NCI-H774 (cell line): ENCODE measurements at regions not wholly inside any gene's neighbourhood (a gene's known extent, or its start where the extent isn't known, plus 50 kb on each side); places are given as distances from the start of the nearest gene placed in this dataset.

Experiments
- DNase-seq: peaks from one replicate; lab custom pipeline; 2025; lab: John Stamatoyannopoulos, UW

DNA sequence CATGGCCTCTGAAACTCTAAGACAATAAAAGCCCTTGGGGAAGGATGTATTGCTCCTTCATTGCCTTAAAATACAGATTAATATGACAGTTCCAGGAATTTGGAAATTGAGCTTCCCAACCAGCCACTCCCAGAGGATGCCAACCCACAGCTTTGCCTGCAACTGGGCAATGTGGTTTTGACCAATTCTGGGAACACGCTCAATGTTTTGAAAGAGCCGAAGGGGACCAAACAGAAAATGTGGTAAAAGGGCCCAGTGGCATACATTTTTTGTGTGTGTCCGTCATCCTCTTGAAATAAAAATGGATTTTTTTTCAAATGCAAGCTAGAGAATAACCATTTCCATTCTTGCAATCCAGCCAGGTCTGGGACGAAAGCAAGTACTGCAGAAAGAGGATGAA lies 88.3 kb upstream of the PLEKHG7 start:
- no peak for DNase-seq

DNA sequence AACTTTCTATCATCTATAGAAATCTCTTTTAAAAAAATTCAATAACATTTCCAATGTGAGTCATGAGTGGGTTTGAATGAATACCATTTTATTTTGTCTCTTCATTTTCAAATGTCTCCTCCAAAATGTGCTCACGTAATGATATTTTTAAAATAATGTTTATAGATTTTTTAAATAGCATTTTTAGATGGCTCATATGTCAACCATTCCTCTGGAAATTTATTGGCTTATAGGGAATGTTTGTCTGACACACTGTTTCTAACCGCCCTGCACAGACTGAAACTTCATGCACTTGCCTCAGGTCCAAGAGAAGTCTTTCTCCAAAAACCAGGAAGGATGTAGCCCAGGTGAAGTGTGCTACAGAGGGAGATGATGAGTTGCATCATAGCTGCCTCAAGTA lies 88.8 kb upstream of the PLEKHG7 start:
- no peak for DNase-seq

DNA sequence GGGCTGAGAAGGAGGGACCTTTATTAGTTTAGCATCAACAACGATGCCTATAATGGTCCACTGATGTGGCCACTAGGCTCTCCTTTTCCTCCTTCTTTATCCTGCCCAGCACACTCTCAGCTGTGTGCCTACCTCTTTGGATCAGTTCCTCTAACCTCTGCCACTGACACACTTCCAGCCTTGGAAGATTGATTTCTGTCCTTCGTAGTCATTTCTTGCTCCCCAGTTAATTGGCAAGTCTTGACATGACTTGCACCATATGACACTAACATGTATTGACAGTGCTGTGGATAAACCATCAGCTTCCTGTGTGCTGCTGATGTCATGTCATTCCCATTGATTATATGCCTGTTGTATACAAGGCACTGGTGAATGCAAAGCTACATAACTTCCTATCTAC lies 90.2 kb upstream of the PLEKHG7 start:
- DNase-seq, result no peak

DNA sequence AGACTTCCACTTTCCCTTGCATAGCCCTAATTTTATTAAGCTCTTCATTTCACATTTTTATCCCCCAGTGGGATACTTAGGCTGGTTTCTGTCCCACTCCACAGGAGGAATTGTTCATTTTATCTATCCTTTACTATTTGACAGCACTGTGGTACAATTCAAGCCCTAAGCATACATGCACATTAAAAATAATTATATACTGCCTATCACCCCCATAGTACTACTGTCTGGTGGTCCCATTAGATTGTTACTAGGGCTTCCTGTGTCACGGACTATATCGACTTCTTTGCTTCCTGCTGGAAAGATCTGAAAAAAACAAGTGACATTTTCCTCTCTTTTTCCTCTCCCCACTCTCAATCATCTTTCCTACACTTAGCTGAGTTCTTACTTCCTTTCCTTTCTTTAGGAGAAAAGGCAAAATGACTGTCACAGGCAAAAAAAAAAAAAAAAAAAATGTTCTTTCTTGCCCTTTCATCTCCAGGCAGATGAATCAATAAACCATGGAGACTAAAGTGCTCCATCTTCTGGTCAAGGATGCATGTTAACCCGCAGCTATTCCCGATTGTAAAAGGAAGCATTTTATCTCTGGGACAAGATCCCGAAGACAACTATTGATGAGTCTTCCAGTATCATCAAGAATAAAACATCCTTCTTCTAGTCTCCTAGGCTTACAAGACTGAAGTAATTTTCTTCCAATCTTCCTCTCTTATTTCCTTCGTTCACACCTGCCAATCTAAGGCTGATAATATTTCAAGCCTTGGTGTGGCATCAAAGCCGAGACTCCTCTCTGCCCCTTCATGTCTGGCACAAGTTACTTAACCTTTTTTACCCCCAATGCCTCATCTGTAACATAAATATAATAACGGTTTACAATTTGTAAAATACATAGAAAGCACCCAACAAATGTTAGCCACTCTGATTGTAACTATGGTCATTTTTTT lies 94.4 kb upstream of the PLEKHG7 start:
- DNase-seq, result peak; percentile 16

DNA sequence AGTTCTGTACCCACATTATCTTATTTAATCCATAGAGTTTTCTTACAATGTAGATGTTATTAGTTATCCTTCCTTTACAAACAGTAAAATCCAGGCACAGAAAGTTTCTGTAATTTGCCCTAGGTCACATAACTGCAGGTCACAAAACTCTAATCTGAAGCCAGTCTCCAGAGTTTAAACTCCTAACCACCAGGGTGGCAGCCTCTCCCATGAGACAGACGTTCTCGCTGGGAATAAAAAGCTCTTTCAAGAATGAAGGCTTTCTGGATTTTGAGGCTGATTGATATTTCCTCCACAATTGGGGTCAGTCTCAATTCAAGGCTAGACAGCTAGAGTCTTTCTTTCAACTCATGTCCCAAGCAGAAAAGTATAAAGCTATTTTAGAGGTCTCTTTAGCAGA lies 95.8 kb upstream of the PLEKHG7 start:
- DNase-seq, result no peak

DNA sequence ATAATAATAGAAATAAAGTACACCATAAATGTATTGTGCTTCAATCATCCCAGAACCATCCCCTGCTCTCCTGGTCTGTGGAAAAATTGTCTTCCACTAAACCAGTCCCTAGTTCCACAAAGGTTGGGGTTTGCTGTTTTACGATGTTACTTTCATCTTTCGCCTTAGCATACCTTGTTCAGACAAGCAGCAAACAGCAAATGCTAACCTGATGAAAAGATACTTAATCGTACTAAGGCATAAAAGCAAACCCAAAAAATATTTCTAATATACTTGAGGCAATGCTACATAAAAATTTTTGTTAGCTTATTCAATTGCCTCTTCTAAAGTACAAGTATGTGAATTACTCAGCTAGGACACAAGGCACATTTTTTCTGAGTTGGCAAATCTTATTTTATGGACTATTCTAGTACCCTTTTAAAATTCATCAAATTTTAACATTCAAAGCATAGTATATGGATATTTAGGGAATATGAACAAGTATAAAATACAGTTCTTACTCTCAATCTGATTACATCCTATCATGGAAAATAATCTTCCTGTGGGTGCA lies 97.1 kb upstream of the PLEKHG7 start:
- no peak for DNase-seq

DNA sequence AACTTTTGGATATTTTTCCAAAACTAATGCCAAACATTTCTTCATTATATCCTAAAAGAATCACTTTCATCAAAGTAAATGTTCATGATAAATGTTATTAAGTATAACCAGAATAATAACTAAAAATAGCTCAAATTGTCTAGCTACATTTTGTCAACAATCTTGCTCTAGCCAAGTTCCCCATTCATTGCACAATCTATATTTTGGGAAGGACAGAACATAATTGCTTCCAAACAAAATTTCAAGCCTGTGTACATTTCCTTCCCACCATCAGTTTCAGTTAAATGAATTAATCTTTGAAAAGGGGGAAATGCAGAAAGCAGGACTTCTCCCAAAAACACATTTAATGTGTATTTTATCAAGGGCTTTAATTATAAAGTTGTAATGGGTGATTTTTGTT lies 98.0 kb upstream of the PLEKHG7 start:
- no peak for DNase-seq

DNA sequence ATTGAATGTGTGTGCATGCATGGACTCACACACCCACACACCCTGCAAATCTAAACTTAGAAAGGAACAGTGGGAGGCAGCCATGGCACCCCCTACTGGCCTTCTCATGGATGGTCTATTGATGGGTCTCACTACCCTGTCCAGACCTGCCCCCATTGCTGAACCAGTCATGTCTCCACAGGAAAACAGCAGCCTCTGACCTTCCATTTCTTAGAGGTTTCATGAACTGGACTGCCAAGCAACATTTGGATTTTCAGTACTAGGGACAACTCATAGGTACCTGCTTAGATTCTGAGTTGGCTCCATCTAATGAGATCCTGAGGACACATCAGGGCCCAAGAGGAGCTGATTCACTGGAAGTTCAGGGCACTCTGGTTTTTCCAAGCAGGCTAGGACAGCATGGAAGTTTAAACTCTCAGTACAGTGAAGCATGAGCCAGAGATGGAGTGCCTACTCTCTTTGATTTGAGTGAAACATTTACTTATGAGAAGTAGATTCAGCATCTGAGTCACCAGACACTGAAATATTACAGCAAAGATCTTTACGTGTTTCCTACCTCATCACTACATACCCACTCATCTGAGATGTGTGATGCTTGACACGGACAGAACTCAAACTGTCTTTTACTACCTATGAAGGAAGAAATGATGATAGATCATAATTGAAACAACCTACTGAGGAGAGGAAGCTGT lies 98.9 kb upstream of the PLEKHG7 start:
- no peak for DNase-seq

DNA sequence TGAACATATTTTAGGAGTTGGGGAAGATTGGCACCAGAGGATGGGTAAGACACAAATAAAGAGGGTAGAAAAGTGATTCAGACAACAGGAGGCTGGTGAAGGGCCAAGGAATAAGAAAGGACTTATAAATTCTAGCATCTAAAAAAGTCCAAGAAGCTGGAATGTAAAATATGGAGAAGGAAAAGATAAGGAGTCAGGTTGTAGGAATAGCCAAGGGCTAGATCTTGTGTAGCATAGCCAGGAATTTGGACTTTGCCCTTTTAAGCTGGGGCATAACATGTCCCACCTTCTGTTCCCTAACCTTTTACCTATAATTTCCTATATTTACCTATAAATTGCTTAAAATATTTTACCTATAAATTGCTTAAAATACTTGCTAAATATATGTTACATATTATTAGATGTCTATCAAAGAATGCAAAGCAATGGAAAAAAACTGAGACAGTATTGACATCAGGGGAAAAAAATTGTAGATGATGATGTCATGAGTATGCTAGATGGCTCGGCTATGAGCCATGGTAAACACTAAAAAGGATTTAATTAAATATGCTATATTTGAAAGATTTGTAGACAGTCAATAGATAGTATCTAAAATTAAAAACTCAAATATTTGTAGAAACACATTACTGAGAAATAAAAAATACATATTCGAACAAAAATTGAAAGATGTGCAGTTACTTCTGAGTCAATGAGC lies 99.7 kb upstream of the PLEKHG7 start:
- DNase-seq, result no peak

DNA sequence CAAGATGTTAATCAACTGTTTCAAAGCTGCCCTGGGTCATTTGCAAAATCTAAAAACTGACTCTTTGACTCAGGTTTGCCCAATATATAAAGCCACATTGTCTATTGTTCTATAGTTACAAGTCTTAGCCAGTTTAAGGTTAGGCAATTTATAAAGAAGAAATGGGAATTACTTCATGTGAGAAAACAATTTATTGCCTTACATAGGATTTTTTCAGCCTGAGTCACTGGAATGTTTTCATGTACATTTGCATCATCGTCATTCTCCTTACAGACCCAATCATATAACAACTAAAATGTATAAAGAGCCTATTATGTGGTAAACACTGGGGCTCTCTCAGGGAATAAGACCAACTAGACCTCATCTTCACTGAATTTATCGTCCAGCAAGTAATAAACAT lies 100.3 kb upstream of the PLEKHG7 start:
- no peak for DNase-seq

DNA sequence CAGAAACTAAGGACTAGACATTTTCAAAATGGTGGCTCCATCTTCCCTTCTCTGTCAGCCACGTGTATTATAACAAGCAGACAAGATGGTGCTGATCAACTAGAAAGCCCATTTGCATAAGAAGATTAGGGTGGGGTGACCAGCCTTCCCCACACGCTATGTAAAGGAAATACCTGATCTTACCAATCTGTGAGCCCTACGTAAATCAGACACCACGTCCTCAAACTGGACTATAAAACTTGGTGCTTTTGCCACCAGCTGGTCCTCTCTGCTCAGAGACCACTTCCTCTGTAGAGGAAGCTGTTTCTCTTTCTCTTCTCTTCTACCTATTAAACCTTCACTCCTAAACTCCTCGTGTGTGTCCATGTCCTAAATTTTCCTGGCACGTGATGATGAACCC lies 101.1 kb upstream of the PLEKHG7 start:
- DNase-seq, result no peak

DNA sequence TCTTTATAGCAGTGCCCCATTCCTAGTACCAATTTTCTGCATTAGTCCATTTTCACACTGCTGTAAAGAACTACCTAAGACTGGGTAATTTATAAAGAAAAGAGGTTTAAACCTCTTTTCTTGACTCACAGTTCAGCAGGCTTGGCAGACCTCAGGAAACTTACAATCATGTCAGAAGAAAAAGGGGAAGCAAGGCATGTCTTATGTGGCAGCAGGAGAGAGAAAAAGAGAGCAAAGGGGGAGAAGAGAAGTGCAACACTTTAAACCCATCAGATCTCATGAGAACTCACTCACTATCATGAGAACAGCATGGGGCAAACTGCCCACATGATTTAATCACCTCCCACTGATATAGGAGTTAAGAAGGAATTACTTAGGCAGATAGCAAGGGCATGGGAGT lies 101.6 kb upstream of the PLEKHG7 start:
- no peak for DNase-seq

DNA sequence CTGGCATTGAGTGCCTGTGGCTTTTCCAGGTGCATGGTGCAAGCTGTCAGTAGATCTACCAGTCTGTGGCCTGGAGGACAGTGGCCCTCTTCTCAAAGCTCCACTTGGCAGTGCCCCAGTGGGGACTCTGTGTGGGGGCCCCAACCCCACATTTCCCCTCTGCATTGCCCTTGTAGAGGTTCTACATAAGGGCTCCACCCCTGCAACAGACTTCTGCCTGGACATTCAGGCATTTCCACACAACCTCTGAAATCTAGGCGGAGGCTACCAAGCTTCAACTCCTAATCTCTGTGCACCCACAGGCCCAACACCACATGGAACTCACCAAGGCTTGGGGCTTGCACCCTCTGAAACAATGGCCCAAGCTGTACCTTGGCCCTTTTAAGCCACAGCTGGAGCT lies 102.7 kb upstream of the PLEKHG7 start:
- DNase-seq, result no peak

DNA sequence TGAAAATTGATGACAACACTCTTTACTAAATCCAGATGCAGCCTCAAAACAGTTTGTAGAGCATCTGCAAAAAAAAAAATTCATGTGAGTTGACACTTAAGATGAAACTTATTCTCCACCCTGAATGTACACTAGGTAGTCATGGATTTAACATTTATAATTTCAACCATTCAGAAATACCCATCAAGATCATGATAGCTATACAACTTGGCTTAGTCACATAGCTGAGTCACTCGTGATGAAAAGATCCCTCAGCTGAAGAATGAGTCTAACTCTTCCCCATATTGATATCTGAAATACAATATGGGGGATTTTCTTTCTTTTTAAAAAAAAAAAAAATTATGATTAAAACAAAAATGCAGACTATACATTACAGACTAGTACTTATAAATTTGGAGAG lies 104.8 kb upstream of the PLEKHG7 start:
- DNase-seq, result no peak

DNA sequence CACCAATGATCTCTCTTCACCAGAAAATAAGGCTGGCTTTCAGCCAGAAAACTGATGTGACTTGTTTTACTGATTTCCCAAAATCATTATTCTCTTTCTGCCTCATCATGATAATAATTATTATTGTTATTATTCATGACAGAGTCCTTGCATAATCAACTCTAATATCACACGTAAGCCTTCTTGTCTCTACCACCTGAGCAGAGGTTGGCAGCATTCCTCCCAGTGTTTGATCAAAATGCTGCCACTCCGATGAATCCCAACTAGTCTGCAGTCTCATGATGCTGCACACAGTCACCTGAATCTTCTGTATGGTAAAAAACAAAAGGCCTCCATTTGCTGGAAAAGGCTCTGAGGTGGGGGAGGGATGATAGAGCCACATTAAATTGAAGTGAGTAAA lies 105.7 kb upstream of the PLEKHG7 start:
- no peak for DNase-seq

DNA sequence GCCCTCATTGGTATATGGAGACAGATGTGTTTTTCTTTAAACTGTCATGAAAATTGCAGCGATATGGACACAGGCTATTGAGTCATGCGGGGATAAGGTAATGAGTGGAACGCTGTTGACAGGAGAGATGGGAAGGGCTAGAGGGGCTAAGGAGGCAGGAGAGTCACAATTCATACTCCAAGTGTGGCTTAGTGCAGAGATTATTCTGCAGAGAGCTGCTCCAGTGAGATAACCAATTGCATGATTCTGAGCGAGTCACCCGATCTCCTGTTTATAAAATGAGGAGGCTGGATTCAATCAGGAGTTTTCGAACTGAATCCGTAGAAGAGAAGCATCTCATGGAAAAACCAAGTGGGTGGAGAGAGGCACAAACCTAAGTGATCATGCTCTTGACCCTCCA lies 106.4 kb upstream of the PLEKHG7 start:
- DNase-seq, result no peak

DNA sequence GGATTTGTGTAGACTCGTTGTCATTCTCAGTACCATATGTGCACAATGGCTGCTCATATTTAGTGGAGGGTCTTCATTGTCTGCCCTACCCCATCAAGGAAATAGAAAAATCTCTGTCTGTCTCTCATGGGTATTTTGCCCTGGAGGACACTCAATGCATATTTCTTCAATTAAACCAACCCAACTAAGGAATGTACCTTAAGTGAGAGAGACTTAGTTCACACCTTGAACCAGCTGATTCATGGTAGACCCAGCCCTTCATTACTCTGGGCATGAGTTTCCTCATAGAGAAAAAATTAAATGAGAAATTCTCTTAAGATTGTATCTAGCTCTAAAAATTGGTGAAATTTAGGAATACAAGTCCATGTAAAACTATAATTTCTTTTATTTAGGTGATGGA lies 107.1 kb upstream of the PLEKHG7 start:
- no peak for DNase-seq

DNA sequence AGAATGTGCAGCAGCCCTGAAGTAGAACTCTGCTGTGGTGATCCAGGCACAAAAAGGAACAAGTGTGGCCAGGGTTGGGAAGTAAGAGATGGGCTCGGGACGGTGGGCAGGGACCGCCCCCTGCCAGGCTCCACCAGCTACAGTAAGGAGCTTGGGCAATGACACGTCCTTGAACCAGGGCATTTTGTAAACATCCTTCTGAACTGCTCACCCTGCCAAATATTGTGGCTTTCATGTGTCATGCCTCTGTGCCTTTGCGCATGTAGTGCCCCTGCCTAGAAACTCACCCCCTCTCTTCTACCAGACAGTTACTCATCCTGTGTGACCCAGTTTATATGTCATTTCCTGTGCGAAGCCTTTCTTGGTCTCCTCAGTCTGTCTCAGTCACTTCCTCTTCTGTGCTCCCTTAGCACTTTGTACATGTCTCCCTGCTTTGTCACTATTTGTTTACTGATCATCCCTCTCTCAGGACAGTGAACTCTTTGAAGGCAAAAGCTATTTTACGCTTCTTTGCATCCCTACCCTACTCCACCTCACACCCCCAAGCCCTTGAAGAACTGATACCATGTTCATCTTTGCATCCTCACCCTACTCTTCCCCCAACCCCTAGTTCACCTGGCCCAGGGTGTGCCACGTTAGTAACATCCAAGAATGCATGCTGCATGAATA lies 108.9 kb upstream of the PLEKHG7 start:
- no peak for DNase-seq

DNA sequence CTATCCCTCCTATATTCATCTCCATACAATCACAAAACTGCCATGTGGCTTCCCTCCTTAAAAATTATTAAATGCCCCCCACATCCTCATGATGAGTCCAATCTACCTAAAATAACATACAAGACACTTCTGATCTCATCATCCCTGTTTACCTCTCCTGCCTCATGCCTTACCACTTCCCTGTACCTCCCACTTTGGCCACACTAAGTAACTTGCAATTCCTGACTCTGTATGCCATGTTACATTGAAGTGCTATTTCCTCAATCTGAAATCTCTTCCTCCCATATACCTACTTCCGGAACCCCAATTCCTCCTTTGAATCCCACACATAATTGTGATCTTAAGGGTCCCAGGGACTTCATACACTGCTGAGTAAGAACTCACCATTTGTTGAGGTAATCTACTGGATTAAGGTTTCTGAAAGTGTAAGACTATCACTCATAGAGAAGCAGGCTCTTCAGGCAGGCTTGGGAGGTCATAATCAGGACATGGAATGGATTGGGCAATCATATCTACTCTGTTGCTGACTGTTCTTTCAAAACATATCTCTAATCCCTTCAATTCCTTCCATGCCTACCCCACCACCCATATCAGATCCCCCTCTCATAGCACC lies 117.6 kb upstream of the PLEKHG7 start:
- DNase-seq, result no peak

DNA sequence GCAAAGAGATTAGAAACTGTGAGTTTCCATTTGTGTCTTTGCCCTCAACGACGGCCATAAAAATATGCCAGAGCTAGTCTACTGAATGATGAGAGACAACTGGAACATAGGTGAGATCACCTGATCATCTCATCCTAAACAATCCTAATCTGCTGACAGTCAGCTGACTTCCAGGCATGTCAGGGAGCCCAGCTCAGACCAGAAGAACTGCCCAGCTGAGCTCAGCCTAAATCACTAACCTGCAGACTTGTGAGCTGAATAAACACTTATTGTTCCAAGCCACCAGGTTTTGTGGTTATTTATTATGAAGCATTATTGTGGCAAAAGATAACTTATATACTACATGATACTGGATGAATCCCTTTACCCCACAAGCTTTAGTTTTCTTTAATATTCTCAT lies 118.9 kb upstream of the PLEKHG7 start:
- no peak for DNase-seq

DNA sequence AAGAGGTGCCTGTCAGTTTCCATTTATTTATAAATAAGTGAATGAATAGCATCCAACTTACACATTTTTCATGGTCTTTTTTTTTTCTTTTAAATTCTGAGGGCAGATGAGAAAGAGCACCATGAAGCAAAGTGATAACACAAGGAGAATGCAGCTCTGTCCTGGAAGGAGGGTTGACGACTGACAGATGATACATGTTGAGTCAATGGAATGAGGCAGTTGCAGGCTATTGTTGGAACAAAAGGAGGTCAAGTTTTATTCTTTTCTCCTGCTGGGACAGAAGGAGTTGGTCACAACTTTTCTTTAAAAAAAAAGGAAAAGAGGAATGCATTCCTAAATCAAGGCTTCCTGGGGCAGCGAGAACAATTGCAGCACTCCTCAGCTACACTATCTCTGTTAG lies 119.9 kb upstream of the PLEKHG7 start:
- DNase-seq, result no peak

DNA sequence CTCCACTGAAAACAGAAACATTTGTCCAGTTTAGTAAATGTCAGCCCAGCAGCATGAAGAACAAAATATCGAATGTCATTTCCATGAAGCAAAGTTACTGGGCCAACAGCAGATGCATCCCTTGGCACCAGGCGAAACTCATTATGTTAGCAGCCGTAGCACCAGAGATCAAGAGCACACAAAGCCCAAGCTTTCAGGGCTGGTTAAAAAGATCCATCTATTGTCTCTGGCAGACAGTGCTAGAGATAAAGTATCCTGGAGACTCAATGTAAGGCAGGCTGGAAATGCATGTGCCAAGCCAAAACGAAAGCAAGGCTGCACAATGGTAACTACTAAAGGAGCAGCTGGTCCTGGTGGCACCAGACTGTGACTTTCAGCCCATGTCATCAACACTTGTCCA lies 120.3 kb upstream of the PLEKHG7 start:
- peak; percentile 64 for DNase-seq
